ENCODE measurements at regions not wholly inside any gene's neighbourhood (a gene's known extent, or its start where the extent isn't known, plus 50 kb on each side); places are given as distances from the start of the nearest gene placed in this dataset.
A peak's percentile ranks its signal among the peaks of the same experiment; 100 is the strongest.

- in situ Hi-C loops (cut with MboI): loop anchor here (25.0 kb wide), 1 partner anchor 264 kb away; no protein-coding TSS in a partner anchor
- H4K20me1 ChIP-seq (ENCODE audit: insufficient read depth): no peaks in the 10 kb centered on the region
- H3K27me3 ChIP-seq (replicated peaks; ENCODE audit: insufficient read depth): no peaks in the 10 kb centered on the region
- WGBS, 2 experiments (ENCODE audit: low coverage in 1 of 2, low lambda C conversion rate in 2 of 2, missing lambda C conversion rate in 2 of 2): 63 to 67% methylated on average over 8 of the region's 8 CpGs
- H3K79me2 ChIP-seq (ENCODE audit: insufficient read depth): no peaks in the 10 kb centered on the region
- peaks cover 59% of the 10 kb centered on the region for H3K4me1 ChIP-seq (ENCODE audit: insufficient read depth)
- peak overlapping the region; percentile 36 for H3K4me2 ChIP-seq (ENCODE audit: unreplicated experiment)
- no peaks in the 10 kb centered on the region for H3K9me3 ChIP-seq (ENCODE audit: low read depth)
- H3F3A ChIP-seq (ENCODE audit: insufficient read depth): peaks cover 41% of the 10 kb centered on the region
- peak overlapping the region; percentile 25; the same call in 1 of the 2 replicates for H2AFZ ChIP-seq
- H3K27ac ChIP-seq: peak overlapping the region; percentile 89
- no peak overlapping the region for H3K4me3 ChIP-seq
- H3K36me3 ChIP-seq (ENCODE audit: low read depth): no peaks in the 10 kb centered on the region
- H3K9me2 ChIP-seq (ENCODE audit: insufficient read depth): no peaks in the 10 kb centered on the region
- TF ChIP-seq EZH2phosphoT487 (IDR thresholded peaks at IDR 0.05; ENCODE audit: insufficient read depth, low read depth) (no peak), EZH2 (IDR thresholded peaks at IDR 0.05; ENCODE audit: insufficient read depth, poor library complexity, severe bottlenecking) (no peak)
- DNase-seq: peak; percentile 18
- H3K9ac ChIP-seq: peak overlapping the region; percentile 7; the same call in 1 of the 2 replicates
Observed at GRCh38 chr5:53425687-53426511, 54.5 kb upstream of the FST start.

GRCh38 chr5:53426512-53426830 is 54.0 kb upstream of the FST start:
- H3K36me3 ChIP-seq (ENCODE audit: low read depth): no peaks in the 10 kb centered on the region
- no peak overlapping the region for H3K4me3 ChIP-seq
- H3K27ac ChIP-seq: no peak overlapping the region
- no peak overlapping the region for H3K4me2 ChIP-seq (ENCODE audit: unreplicated experiment)
- peaks cover 45% of the 10 kb centered on the region for H3F3A ChIP-seq (ENCODE audit: insufficient read depth)
- no peaks in the 10 kb centered on the region for H3K79me2 ChIP-seq (ENCODE audit: insufficient read depth)
- TF ChIP-seq EZH2phosphoT487 (IDR thresholded peaks at IDR 0.05; ENCODE audit: insufficient read depth, low read depth) (no peak), EZH2 (IDR thresholded peaks at IDR 0.05; ENCODE audit: insufficient read depth, poor library complexity, severe bottlenecking) (no peak)
- H3K27me3 ChIP-seq (replicated peaks; ENCODE audit: insufficient read depth): no peaks in the 10 kb centered on the region
- H4K20me1 ChIP-seq (ENCODE audit: insufficient read depth): no peaks in the 10 kb centered on the region
- H3K9ac ChIP-seq: no peak overlapping the region
- no peaks in the 10 kb centered on the region for H3K9me2 ChIP-seq (ENCODE audit: insufficient read depth)
- in situ Hi-C loops (cut with MboI): loop anchor here (25.0 kb wide), 1 partner anchor 264 kb away; no protein-coding TSS in a partner anchor
- H3K9me3 ChIP-seq (ENCODE audit: low read depth): no peaks in the 10 kb centered on the region
- WGBS, 2 experiments (ENCODE audit: low coverage in 1 of 2, low lambda C conversion rate in 2 of 2, missing lambda C conversion rate in 2 of 2): 83 to 84% methylated on average over 2 of the region's 2 CpGs
- peaks cover 64% of the 10 kb centered on the region for H3K4me1 ChIP-seq (ENCODE audit: insufficient read depth)
- H2AFZ ChIP-seq: no peak overlapping the region
- no peak for DNase-seq

GRCh38 chr5:53426878-53427277 is 53.6 kb upstream of the FST start:
- peaks cover 64% of the 10 kb centered on the region for H3K4me1 ChIP-seq (ENCODE audit: insufficient read depth)

GRCh38 chr5:53427965-53428364 is 52.5 kb upstream of the FST start:
- H2AFZ ChIP-seq: 0 out of 2 replicates have a peak overlapping the region, but pooled peaks have one; percentile 9
- no peaks in the 10 kb centered on the region for H4K20me1 ChIP-seq (ENCODE audit: insufficient read depth)
- H3K9me3 ChIP-seq (ENCODE audit: low read depth): no peaks in the 10 kb centered on the region
- peak; percentile 8 for DNase-seq
- peaks cover 37% of the 10 kb centered on the region for H3F3A ChIP-seq (ENCODE audit: insufficient read depth)
- peaks cover 59% of the 10 kb centered on the region for H3K4me1 ChIP-seq (ENCODE audit: insufficient read depth)
- no peak overlapping the region for H3K4me3 ChIP-seq
- no peaks in the 10 kb centered on the region for H3K9me2 ChIP-seq (ENCODE audit: insufficient read depth)
- no peak overlapping the region for H3K4me2 ChIP-seq (ENCODE audit: unreplicated experiment)
- H3K36me3 ChIP-seq (ENCODE audit: low read depth): no peaks in the 10 kb centered on the region
- TF ChIP-seq EZH2 (IDR thresholded peaks at IDR 0.05; ENCODE audit: insufficient read depth, poor library complexity, severe bottlenecking): no peak
- no peak for TF ChIP-seq EZH2phosphoT487 (IDR thresholded peaks at IDR 0.05; ENCODE audit: insufficient read depth, low read depth)
- in situ Hi-C loops (cut with MboI): loop anchor here (25.0 kb wide), 1 partner anchor 266 kb away; no protein-coding TSS in a partner anchor
- H3K9ac ChIP-seq: no peak overlapping the region
- H3K27ac ChIP-seq: no peak overlapping the region
- H3K27me3 ChIP-seq (replicated peaks; ENCODE audit: insufficient read depth): no peaks in the 10 kb centered on the region
- no peaks in the 10 kb centered on the region for H3K79me2 ChIP-seq (ENCODE audit: insufficient read depth)

More at GRCh38 chr5:53426878-53427277, 53.6 kb upstream of the FST start:
- Histone ChIP-seq H3K27me3 (replicated peaks; ENCODE audit: insufficient read depth) (no peaks in the 10 kb centered on the region), H3K79me2 (ENCODE audit: insufficient read depth) (no peaks in the 10 kb centered on the region), H3K4me3 (no peak overlapping the region), H3K27ac (no peak overlapping the region), H3K9ac (no peak overlapping the region), H3K9me3 (ENCODE audit: low read depth) (no peaks in the 10 kb centered on the region), H3F3A (ENCODE audit: insufficient read depth) (peaks cover 45% of the 10 kb centered on the region), H2AFZ (no peak overlapping the region), H3K36me3 (ENCODE audit: low read depth) (no peaks in the 10 kb centered on the region), H4K20me1 (ENCODE audit: insufficient read depth) (no peaks in the 10 kb centered on the region), H3K4me2 (ENCODE audit: unreplicated experiment) (no peak overlapping the region), H3K9me2 (ENCODE audit: insufficient read depth) (no peaks in the 10 kb centered on the region)
- in situ Hi-C loops (cut with MboI): loop anchor here (25.0 kb wide), 1 partner anchor 265 kb away; no protein-coding TSS in a partner anchor
- 95 to 100% methylated on average over 2 of the region's 2 CpGs for WGBS, 2 experiments (ENCODE audit: low coverage in 1 of 2, low lambda C conversion rate in 2 of 2, missing lambda C conversion rate in 2 of 2)
- TF ChIP-seq EZH2phosphoT487 (IDR thresholded peaks at IDR 0.05; ENCODE audit: insufficient read depth, low read depth) (no peak), EZH2 (IDR thresholded peaks at IDR 0.05; ENCODE audit: insufficient read depth, poor library complexity, severe bottlenecking) (no peak)
- DNase-seq: no peak

Data from GM23248 (cell line).